HEK293T (cell line): ENCODE measurements at regions not wholly inside any gene's neighbourhood (a gene's known extent, or its start where the extent isn't known, plus 50 kb on each side); places are given as distances from the start of the nearest gene placed in this dataset.

Source experiments
- CTCF ChIA-PET: fragments of 350-600 bp; formaldehyde crosslinking; extraction: SDS; loops from one replicate; lab custom pipeline; 2021; ENCODE audit warnings: antibody characterized with exemption, inconsistent platforms; lab: Yijun Ruan, JAX
- POLR2A ChIA-PET: fragments of 350-600 bp; formaldehyde crosslinking; extraction: SDS; loops from one replicate; lab custom pipeline; 2020; ENCODE audit warnings: antibody characterized with exemption, inconsistent platforms; lab: Yijun Ruan, JAX
- DNase-seq: peaks from one replicate; pipeline ENCODE4 v3.0.0; 2012; ENCODE audit warnings: mixed read lengths; ENCODE audit errors: extremely low spot score
- ARNT ChIP-seq: fragments of 450-650 bp; IDR thresholded peaks from 2 replicates; pipeline ENCODE4 v1.6.1; 2017; ENCODE audit warnings: mild to moderate bottlenecking
- BHLHE40 ChIP-seq: fragments of 450-650 bp; IDR thresholded peaks from 2 replicates; pipeline ENCODE4 v1.6.1; 2016; ENCODE audit warnings: mild to moderate bottlenecking, moderate library complexity, borderline replicate concordance
- CTBP1 ChIP-seq: fragments of 450-650 bp; IDR thresholded peaks from 2 replicates; pipeline ENCODE4 v1.6.1; 2016; ENCODE audit warnings: borderline replicate concordance
- ELF4 ChIP-seq: fragments of 450-650 bp; IDR thresholded peaks from 2 replicates; pipeline ENCODE4 v1.6.1; 2017; ENCODE audit warnings: antibody characterized with exemption
- FOXA1 ChIP-seq: fragments of 450-650 bp; IDR thresholded peaks from 2 replicates; pipeline ENCODE4 v1.6.1; 2016; ENCODE audit warnings: mild to moderate bottlenecking
- FOXK2 ChIP-seq: fragments of 450-650 bp; IDR thresholded peaks from 2 replicates; pipeline ENCODE4 v1.6.1; 2016; ENCODE audit warnings: mild to moderate bottlenecking
- FOXM1 ChIP-seq: fragments of 450-650 bp; IDR thresholded peaks from 2 replicates; pipeline ENCODE4 v1.6.1; 2017; ENCODE audit warnings: mild to moderate bottlenecking, borderline replicate concordance
- HDGF ChIP-seq: fragments of 450-650 bp; IDR thresholded peaks from 2 replicates; pipeline ENCODE4 v1.6.1; 2017; ENCODE audit warnings: antibody characterized with exemption, borderline replicate concordance
- L3MBTL2 ChIP-seq: fragments of 450-650 bp; conservative IDR thresholded peaks from 2 replicates; pipeline ENCODE4 v1.6.1; 2016; ENCODE audit warnings: mild to moderate bottlenecking
- LEF1 ChIP-seq: fragments of 450-650 bp; IDR thresholded peaks from 2 replicates; pipeline ENCODE4 v1.6.1; 2017; ENCODE audit warnings: mild to moderate bottlenecking, borderline replicate concordance
- NFRKB ChIP-seq: fragments of 450-650 bp; IDR thresholded peaks from 2 replicates; pipeline ENCODE4 v1.6.1; 2016; ENCODE audit warnings: mild to moderate bottlenecking, moderate library complexity
- PKNOX1 ChIP-seq: fragments of 450-650 bp; IDR thresholded peaks from 2 replicates; pipeline ENCODE4 v1.6.1; 2016
- SP1 ChIP-seq: fragments of 450-650 bp; IDR thresholded peaks from 2 replicates; pipeline ENCODE4 v1.6.1; 2017
- SUZ12 ChIP-seq: fragments of 450-650 bp; IDR thresholded peaks from 2 replicates; pipeline ENCODE4 v1.6.1; 2016; ENCODE audit warnings: mild to moderate bottlenecking
- TARDBP ChIP-seq: fragments of 450-650 bp; IDR thresholded peaks from 2 replicates; pipeline ENCODE4 v1.6.1; 2016
- ZNF384 ChIP-seq: fragments of 450-650 bp; IDR thresholded peaks from 2 replicates; pipeline ENCODE4 v1.6.1; 2016

GRCh38 chr5:155311721-155312120 is 298.2 kb downstream of the KIF4B start:
- POLR2A ChIA-PET, result no interaction called here
- CTCF ChIA-PET, result no interaction called here
- TF ChIP-seq BHLHE40 (no peak), ARNT (no peak), CTBP1 (no peak)
- DNase-seq, result no peak

GRCh38 chr5:155313518-155313917 is 300.0 kb downstream of the KIF4B start:
- ChIA-PET CTCF (no interaction called here), POLR2A (no interaction called here)
- no peak for TF ChIP-seq ZNF384
- TF ChIP-seq SP1, result no peak
- no peak for TF ChIP-seq BHLHE40
- no peak for TF ChIP-seq HDGF
- no peak for TF ChIP-seq LEF1
- no peak for TF ChIP-seq L3MBTL2
- no peak for TF ChIP-seq NFRKB
- no peak for TF ChIP-seq TARDBP
- TF ChIP-seq FOXK2, result no peak
- TF ChIP-seq SUZ12, result no peak
- TF ChIP-seq CTBP1, result no peak
- no peak for TF ChIP-seq PKNOX1
- TF ChIP-seq FOXM1, result no peak
- TF ChIP-seq ELF4, result no peak
- TF ChIP-seq FOXA1, result no peak
- no peak for DNase-seq

DNA sequence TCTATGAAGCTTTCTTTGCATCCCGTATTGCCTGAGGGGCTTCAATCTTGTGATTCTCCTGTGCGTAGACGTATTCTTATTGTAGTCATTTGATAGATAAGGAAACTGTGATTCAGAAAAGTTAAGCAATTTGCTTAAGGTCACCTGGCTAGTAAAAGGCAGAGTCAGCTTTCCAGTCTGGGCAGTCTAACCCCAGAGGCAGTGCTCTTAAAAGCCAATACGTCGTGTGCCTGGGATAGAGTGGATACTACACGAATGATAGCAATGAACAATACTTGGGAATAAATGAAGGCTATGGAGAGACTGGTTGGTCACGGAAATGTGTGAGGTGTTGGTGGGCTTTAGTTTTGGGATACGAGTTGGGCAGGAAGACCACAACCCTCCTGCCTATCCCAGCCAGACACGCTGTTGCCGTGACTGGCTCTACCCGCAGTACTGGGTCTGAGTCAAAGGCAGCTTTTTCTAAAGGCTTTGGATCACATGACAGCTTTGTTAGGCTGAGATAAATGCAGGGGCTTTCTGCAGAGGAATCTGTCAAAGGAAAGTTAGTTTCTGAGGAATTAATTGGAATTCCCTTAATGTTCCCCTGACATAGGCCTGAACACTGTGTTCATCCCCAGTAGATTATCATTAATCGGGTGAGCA is 302.6 kb downstream of the KIF4B start:
- TF ChIP-seq ARNT, result no peak
- no peak for TF ChIP-seq SP1
- no peak for TF ChIP-seq NFRKB
- no peak for TF ChIP-seq FOXM1
- no peak for TF ChIP-seq TARDBP
- no peak for TF ChIP-seq L3MBTL2
- TF ChIP-seq HDGF, result no peak
- TF ChIP-seq FOXA1, result no peak
- no peak for TF ChIP-seq ELF4
- TF ChIP-seq ZNF384, result no peak
- TF ChIP-seq LEF1, result no peak
- TF ChIP-seq SUZ12, result no peak
- no peak for TF ChIP-seq CTBP1
- no peak for TF ChIP-seq BHLHE40
- no peak for TF ChIP-seq PKNOX1
- TF ChIP-seq FOXK2, result no peak
- no peak for DNase-seq
- ChIA-PET POLR2A (no interaction called here), CTCF (no interaction called here)

GRCh38 chr5:155332618-155333017 is 319.1 kb downstream of the KIF4B start:
- ChIA-PET CTCF (no interaction called here), POLR2A (no interaction called here)
- TF ChIP-seq L3MBTL2 (no peak), FOXA1 (no peak), ELF4 (no peak), FOXM1 (no peak)
- no peak for DNase-seq

DNA sequence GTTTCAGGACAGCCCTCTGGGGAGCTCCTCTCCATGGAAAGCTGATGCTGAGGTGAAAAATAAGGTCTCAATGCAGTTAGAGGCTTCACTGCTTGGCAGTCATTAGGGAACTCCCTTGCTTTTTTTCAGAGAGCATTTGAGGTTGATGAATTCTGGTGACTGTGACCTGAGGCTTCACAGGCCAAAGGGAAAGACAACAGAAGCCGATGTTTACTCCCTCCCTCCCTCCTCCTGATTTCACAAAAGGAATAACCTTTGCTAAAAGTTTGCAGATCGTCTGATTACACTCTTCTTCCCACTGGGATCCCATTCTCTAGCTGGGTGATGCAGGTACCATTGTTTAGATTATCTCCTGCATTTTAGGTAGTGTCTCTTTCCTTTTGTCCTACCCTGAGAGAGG is 329.4 kb downstream of the KIF4B start:
- POLR2A ChIA-PET, result no interaction called here
- no peak for DNase-seq
- CTCF ChIA-PET, result no interaction called here
- TF ChIP-seq ELF4, result no peak
- TF ChIP-seq FOXA1, result no peak
- TF ChIP-seq CTBP1, result no peak
- TF ChIP-seq PKNOX1, result no peak
- TF ChIP-seq FOXM1, result no peak
- TF ChIP-seq L3MBTL2, result no peak
- no peak for TF ChIP-seq SP1
- TF ChIP-seq NFRKB, result no peak
- no peak for TF ChIP-seq LEF1
- TF ChIP-seq ARNT, result no peak
- TF ChIP-seq ZNF384, result no peak
- no peak for TF ChIP-seq TARDBP
- TF ChIP-seq BHLHE40, result no peak
- no peak for TF ChIP-seq HDGF
- no peak for TF ChIP-seq FOXK2
- no peak for TF ChIP-seq SUZ12

DNA sequence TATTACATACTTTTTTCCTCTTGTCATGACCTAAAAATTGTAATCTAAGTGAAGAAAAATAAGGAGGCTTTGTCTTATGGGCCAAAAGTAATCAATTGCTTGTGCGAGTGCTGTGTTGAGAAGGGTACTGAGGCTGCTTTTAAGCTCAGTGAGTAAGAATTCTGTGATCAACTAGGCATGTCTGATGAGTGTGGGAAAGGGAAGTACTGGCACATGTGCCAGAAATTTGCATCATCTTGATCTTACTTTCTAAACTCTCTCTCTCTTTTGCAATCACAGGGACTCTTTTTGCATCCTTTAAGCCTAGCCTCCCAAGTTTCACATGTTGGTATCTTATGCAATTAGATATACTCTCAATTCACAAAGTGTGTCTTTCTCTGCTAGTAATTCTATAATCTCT is 329.9 kb downstream of the KIF4B start:
- CTCF ChIA-PET, result no interaction called here
- POLR2A ChIA-PET, result no interaction called here
- DNase-seq, result no peak
- TF ChIP-seq PKNOX1, result no peak
- TF ChIP-seq FOXM1, result no peak
- no peak for TF ChIP-seq ARNT
- TF ChIP-seq SP1, result no peak
- no peak for TF ChIP-seq LEF1
- no peak for TF ChIP-seq SUZ12
- TF ChIP-seq ELF4, result no peak
- TF ChIP-seq TARDBP, result no peak
- TF ChIP-seq HDGF, result no peak
- TF ChIP-seq CTBP1, result no peak
- no peak for TF ChIP-seq NFRKB
- no peak for TF ChIP-seq FOXK2
- no peak for TF ChIP-seq L3MBTL2
- no peak for TF ChIP-seq FOXA1
- no peak for TF ChIP-seq BHLHE40
- TF ChIP-seq ZNF384, result no peak
